ENCODE measurements at regions not wholly inside any gene's neighbourhood (a gene's known extent, or its start where the extent isn't known, plus 50 kb on each side); places are given as distances from the start of the nearest gene placed in this dataset.
"Not testable (repeated sequence)": the region's sequence is repeated elsewhere in the genome, so short reads cannot be mapped to it uniquely, and the experiment has no call there.

DNA sequence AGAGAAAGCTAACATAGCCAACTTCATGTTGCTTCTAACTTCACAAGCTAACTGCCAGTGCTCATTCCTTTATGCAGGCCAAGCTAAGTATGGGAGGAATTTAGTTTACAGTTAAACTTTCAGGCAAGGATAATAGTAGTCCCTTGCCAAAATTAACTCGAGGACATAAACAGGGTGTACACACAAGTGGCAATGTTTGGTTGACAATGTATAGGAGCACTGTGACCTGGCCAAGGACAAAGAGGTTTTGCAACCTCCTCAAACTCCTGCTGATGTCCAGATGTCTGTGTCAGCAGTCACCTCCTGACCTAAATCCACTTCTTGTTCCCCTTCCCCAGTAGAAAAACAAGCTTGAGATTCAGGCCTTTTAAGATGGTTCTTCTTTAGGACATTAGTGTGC is 494.6 kb upstream of the KLF6 start:
- Histone ChIP-seq H3K27me3 (ENCODE audit: control insufficient read depth, insufficient read depth, low read length) (no peaks in the 10 kb centered on the region), H3K9me3 (ENCODE audit: control insufficient read depth, low read length) (no peaks in the 10 kb centered on the region), H3K4me1 (ENCODE audit: control insufficient read depth, insufficient read depth, low read length) (peaks cover 13% of the 10 kb centered on the region), H3K4me3 (ENCODE audit: low read length) (no peak overlapping the region), H3K9ac (ENCODE audit: low read length) (no peak overlapping the region), H3K36me3 (ENCODE audit: control insufficient read depth, insufficient read depth, low read length) (no peaks in the 10 kb centered on the region)

DNA sequence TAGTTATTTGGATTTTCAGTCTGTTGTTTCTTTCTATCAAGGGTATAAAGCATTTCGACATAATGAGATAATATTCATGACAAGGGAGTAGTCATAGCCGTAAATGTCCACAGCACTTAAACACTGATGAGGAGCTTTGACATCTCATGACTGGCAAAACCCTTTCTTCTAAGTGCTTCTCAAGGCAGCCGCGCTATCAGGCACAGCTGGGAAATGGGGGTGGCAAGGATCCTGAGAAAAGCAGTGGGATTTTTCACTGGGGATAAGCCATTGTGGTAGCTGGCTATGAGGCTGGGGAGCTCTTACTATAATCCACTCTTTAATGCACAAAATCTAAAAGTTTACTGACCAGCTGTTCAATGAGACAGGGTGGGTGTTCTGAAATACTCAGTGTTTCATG is 493.2 kb upstream of the KLF6 start:
- Histone ChIP-seq H3K4me3 (ENCODE audit: low read length) (no peak overlapping the region), H3K4me1 (ENCODE audit: control insufficient read depth, insufficient read depth, low read length) (peaks cover 13% of the 10 kb centered on the region), H3K9me3 (ENCODE audit: control insufficient read depth, low read length) (no peaks in the 10 kb centered on the region), H3K27me3 (ENCODE audit: control insufficient read depth, insufficient read depth, low read length) (no peaks in the 10 kb centered on the region), H3K9ac (ENCODE audit: low read length) (no peak overlapping the region), H3K36me3 (ENCODE audit: control insufficient read depth, insufficient read depth, low read length) (no peaks in the 10 kb centered on the region)

DNA sequence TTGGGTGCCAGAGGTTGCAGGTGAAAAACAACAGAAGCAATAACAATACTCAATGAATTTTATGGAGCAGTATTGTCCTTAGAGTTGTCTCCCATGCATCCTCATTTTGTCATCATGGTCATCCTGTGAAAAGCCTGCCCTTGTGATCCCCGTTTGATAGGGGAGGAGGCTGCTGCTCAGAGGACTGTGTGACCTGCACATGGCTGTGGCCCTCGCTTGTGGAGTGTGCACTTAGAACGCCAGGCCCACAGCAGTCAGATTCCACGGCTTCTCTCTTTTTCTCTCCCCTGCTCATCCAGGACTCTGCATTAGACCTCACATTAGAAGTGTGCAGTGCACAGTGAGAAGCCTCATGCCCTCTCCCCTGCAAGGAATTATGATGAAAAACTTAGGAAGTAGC is 491.1 kb upstream of the KLF6 start:
- Histone ChIP-seq H3K4me3 (ENCODE audit: low read length) (no peak overlapping the region), H3K9ac (ENCODE audit: low read length) (no peak overlapping the region), H3K9me3 (ENCODE audit: control insufficient read depth, low read length) (no peaks in the 10 kb centered on the region), H3K4me1 (ENCODE audit: control insufficient read depth, insufficient read depth, low read length) (peaks cover 11% of the 10 kb centered on the region), H3K36me3 (ENCODE audit: control insufficient read depth, insufficient read depth, low read length) (no peaks in the 10 kb centered on the region), H3K27me3 (ENCODE audit: control insufficient read depth, insufficient read depth, low read length) (no peaks in the 10 kb centered on the region)

DNA sequence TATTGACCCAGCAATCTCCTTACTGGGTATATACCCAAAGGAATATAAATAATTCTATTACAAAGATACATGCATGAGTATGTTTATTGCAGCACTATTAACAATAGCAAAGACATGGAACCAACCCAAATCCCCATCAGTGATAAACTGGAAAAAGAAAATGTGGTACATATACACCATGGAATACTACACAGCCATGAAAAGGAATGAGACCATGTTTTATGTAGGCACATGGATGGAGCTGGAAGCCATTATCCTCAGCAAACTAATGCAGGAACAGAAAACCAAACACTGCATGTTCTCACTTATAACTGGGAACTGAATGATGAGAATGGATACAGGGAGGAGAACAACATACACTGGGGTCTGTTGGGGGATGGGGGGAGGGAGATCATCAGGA is 489.7 kb upstream of the KLF6 start:
- H3K9me3 ChIP-seq (ENCODE audit: control insufficient read depth, low read length); H3K4me3 ChIP-seq (ENCODE audit: low read length); H3K4me1 ChIP-seq (ENCODE audit: control insufficient read depth, insufficient read depth, low read length); H3K9ac ChIP-seq (ENCODE audit: low read length); H3K36me3 ChIP-seq (ENCODE audit: control insufficient read depth, insufficient read depth, low read length); H3K27me3 ChIP-seq (ENCODE audit: control insufficient read depth, insufficient read depth, low read length): not testable (repeated sequence)

DNA sequence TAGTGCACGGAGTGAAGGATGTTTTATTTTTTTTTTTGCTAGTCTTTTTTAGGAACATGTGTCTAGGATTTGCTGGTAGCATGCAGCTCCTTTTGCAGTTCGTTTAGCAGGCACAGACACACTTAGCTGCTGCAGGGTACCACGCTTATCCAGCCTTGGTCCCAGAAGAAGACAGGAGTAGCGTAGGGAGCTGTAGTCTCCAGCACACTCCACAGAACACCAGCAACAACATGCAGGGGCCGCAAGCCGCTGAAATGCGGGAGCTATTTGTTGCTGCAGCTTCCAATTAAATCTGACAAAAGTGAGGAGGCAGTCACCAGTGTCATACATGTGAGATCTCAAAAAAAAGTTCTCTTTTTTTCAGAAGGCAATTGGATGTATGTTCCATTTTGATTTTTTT is 486.2 kb upstream of the KLF6 start:
- Histone ChIP-seq H3K36me3 (ENCODE audit: control insufficient read depth, insufficient read depth, low read length) (no peaks in the 10 kb centered on the region), H3K27me3 (ENCODE audit: control insufficient read depth, insufficient read depth, low read length) (no peaks in the 10 kb centered on the region), H3K9ac (ENCODE audit: low read length) (no peak overlapping the region), H3K4me3 (ENCODE audit: low read length) (no peak overlapping the region), H3K4me1 (ENCODE audit: control insufficient read depth, insufficient read depth, low read length) (no peaks in the 10 kb centered on the region), H3K9me3 (ENCODE audit: control insufficient read depth, low read length) (no peaks in the 10 kb centered on the region)

DNA sequence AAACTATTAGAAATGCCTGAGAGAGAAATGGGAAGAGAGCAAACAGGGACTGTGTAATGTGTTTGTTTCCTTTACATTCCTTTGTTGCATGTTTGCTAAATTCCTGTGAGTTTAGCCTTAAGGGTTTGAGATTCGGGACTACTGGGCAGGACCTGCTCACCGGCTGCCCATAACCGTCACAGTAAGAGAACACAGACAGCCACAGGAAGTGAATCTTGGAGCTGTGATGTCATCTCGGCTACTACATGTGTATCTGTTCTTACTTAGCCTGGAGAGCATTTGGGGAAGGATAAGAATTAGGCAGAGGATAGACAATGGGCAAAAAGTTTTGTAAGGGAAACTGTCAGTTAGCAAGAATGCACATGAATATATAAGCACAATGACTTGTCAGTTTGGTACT is 485.1 kb upstream of the KLF6 start:
- H3K4me1 ChIP-seq (ENCODE audit: control insufficient read depth, insufficient read depth, low read length), result no peaks in the 10 kb centered on the region
- no peaks in the 10 kb centered on the region for H3K9me3 ChIP-seq (ENCODE audit: control insufficient read depth, low read length)
- no peaks in the 10 kb centered on the region for H3K27me3 ChIP-seq (ENCODE audit: control insufficient read depth, insufficient read depth, low read length)
- no peak overlapping the region for H3K9ac ChIP-seq (ENCODE audit: low read length)
- H3K4me3 ChIP-seq (ENCODE audit: low read length), result no peak overlapping the region
- no peaks in the 10 kb centered on the region for H3K36me3 ChIP-seq (ENCODE audit: control insufficient read depth, insufficient read depth, low read length)

DNA sequence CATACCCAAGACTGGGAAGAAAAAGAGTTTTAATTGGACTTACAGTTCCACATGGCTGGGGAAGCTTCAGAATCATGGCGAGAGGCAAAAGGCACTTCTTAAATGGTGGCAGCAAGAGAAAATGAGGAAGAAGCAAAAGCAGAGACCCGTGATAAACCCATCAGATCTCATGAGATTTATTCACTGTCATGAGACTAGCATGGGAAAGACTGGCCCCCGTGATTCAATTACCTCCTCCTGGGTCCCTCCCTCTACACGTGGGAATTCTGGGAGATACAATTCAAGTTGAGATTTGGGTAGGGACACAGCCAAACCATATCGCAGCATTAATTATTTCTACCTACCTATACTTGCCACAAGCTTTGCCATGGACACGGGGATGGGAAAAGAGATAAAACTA is 483.5 kb upstream of the KLF6 start:
- not testable (repeated sequence) for H3K9me3 ChIP-seq (ENCODE audit: control insufficient read depth, low read length); H3K4me3 ChIP-seq (ENCODE audit: low read length); H3K4me1 ChIP-seq (ENCODE audit: control insufficient read depth, insufficient read depth, low read length); H3K27me3 ChIP-seq (ENCODE audit: control insufficient read depth, insufficient read depth, low read length); H3K36me3 ChIP-seq (ENCODE audit: control insufficient read depth, insufficient read depth, low read length); H3K9ac ChIP-seq (ENCODE audit: low read length)

DNA sequence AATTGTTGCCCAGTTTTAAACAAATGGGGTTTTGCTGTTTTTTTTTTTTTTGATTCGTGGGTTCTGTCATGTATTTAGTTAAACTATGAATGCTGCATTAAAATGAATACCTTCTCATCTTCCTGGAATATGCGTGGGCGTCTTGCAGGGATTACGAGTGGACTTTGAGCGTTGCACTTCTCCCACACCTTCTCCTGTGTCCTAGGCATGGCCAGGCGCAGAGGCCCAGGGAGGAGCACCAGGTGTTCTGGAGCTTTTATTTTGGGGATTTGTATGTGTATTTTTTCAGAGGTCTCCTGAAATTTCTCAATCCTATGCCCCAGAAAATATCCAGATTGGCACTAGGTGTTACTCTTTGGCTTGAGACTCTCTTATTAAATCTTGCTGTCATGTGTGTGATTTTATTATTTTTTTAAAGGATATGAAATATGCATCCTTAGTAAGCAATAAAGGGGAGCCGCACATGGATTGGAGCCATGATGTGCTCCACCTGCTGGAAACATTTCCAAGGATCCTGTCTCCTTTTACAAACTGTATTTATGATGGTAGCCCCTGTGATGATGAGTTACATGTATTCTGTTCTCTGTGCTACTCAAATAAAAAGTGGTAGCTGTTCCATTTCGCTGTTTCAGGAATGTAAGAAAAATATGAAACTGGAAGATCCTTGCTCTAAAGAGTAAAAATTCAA is 482.2 kb upstream of the KLF6 start:
- Histone ChIP-seq H3K4me3 (ENCODE audit: low read length) (no peak overlapping the region), H3K9me3 (ENCODE audit: control insufficient read depth, low read length) (no peaks in the 10 kb centered on the region), H3K4me1 (ENCODE audit: control insufficient read depth, insufficient read depth, low read length) (no peaks in the 10 kb centered on the region), H3K9ac (ENCODE audit: low read length) (no peak overlapping the region), H3K27me3 (ENCODE audit: control insufficient read depth, insufficient read depth, low read length) (no peaks in the 10 kb centered on the region), H3K36me3 (ENCODE audit: control insufficient read depth, insufficient read depth, low read length) (no peaks in the 10 kb centered on the region)

DNA sequence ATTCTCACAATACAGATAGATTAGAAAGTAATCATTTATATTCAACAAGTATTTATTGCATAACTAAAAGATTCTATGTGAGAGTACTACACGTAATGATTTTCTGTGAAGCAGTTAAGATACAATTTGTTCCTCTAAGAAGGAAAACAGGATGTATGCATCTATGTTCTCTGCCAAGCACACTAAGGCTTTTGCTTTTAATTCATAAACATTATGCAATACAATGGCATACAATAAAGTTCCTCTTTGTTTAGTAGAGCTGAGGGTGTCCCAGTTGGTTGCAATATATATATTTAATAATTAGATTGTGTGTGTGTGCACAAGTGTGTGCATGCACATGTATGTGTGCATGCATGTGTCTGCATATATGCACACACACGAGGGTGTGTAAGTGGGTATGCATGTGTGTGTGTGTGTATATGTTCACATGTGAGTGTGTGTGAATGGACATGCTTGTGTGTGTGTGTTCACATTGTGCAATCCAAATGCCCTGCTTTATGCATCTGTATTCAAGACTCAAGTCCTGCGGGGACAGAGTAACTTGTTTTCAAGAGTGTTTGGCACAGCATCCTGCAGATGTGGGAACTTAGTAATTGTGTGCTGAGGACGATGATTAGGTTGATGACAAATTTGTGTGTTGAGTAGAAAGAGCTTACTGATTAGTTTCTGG is 481.5 kb upstream of the KLF6 start:
- no peaks in the 10 kb centered on the region for H3K4me1 ChIP-seq (ENCODE audit: control insufficient read depth, insufficient read depth, low read length)

DNA sequence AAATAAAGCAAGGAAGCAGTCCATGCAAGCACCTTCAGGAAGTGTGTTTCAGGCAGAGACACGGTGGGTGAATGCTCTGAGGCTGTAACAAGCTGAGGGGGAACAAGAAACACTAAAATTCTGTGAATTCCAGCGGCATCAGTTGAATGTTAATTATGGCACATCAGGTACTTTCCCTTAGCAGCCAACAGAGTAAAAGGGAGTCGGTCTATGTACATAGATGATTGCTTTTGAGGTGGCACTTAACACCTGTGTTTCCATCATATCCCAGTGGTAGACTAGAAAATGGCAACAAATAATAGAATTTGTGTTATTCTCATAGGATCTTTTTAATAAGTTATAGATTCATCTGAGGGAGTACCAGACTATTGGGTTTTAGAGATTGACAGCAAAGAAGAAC is 481.0 kb upstream of the KLF6 start:
- H3K4me1 ChIP-seq (ENCODE audit: control insufficient read depth, insufficient read depth, low read length), result no peaks in the 10 kb centered on the region
- H3K9me3 ChIP-seq (ENCODE audit: control insufficient read depth, low read length), result no peaks in the 10 kb centered on the region
- H3K4me3 ChIP-seq (ENCODE audit: low read length), result no peak overlapping the region
- H3K36me3 ChIP-seq (ENCODE audit: control insufficient read depth, insufficient read depth, low read length), result no peaks in the 10 kb centered on the region
- no peaks in the 10 kb centered on the region for H3K27me3 ChIP-seq (ENCODE audit: control insufficient read depth, insufficient read depth, low read length)
- no peak overlapping the region for H3K9ac ChIP-seq (ENCODE audit: low read length)

More for the DNA sequence above, 481.5 kb upstream of the KLF6 start:
- no peaks in the 10 kb centered on the region for H3K9me3 ChIP-seq (ENCODE audit: control insufficient read depth, low read length)
- no peaks in the 10 kb centered on the region for H3K27me3 ChIP-seq (ENCODE audit: control insufficient read depth, insufficient read depth, low read length)
- no peaks in the 10 kb centered on the region for H3K36me3 ChIP-seq (ENCODE audit: control insufficient read depth, insufficient read depth, low read length)
- H3K9ac ChIP-seq (ENCODE audit: low read length), result no peak overlapping the region
- no peak overlapping the region for H3K4me3 ChIP-seq (ENCODE audit: low read length)

DNA sequence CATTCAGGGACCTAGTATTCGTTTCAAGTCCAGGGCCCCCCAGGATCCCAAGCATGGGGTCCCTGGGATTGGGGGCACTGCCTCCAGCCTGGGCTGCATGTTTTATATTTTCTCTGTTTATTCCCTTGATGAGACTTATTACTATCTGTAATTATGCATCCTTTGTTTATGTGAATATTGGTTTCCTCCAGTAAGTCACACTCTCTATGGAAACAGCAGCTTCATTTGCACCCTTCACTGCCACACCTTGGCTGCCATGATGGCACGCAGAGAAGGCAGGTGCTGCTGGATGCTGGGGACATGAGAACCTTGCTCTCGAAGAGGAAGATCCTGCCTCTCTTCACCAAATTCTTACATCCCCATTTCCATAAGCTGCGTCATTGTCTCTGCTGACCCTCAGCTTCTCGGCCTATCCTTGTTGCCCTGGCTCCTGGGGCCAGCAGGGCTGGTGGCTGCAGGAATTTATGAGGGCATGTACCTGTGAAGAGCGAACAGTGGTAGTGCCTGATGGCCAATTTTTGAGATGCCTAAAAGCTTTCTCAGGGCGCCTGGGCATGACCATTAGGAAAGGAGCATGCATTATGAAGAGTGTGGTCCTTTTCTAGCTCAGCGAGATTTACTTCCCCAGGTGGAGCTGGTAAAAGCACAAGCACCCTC is 479.3 kb upstream of the KLF6 start:
- H3K27me3 ChIP-seq (ENCODE audit: control insufficient read depth, insufficient read depth, low read length), result no peaks in the 10 kb centered on the region
- no peaks in the 10 kb centered on the region for H3K4me1 ChIP-seq (ENCODE audit: control insufficient read depth, insufficient read depth, low read length)
- no peak overlapping the region for H3K9ac ChIP-seq (ENCODE audit: low read length)
- no peak overlapping the region for H3K4me3 ChIP-seq (ENCODE audit: low read length)
- no peaks in the 10 kb centered on the region for H3K36me3 ChIP-seq (ENCODE audit: control insufficient read depth, insufficient read depth, low read length)
- no peaks in the 10 kb centered on the region for H3K9me3 ChIP-seq (ENCODE audit: control insufficient read depth, low read length)

DNA sequence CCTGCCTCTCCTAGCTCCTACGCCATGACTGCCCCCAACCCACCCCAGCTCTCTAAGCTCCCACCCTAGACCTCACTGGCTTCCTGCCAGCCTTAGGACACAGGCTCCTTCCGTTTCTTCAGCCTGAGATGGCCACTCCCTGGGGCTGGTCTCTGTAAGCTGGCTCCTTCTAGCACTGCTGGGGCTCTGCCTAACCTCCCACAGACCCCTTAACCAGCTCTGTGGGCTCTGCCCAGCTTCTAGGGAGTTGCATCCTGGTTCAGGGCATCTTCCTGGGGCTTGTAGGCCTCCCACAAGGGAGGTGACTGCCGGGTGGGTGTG is 478.6 kb upstream of the KLF6 start:
- H3K9ac ChIP-seq (ENCODE audit: low read length), result no peak overlapping the region
- no peak overlapping the region for H3K4me3 ChIP-seq (ENCODE audit: low read length)
- H3K36me3 ChIP-seq (ENCODE audit: control insufficient read depth, insufficient read depth, low read length), result no peaks in the 10 kb centered on the region
- H3K4me1 ChIP-seq (ENCODE audit: control insufficient read depth, insufficient read depth, low read length), result no peaks in the 10 kb centered on the region
- no peaks in the 10 kb centered on the region for H3K27me3 ChIP-seq (ENCODE audit: control insufficient read depth, insufficient read depth, low read length)
- no peaks in the 10 kb centered on the region for H3K9me3 ChIP-seq (ENCODE audit: control insufficient read depth, low read length)
